ENCODE measurements at regions not wholly inside any gene's neighbourhood (a gene's known extent, or its start where the extent isn't known, plus 50 kb on each side); places are given as distances from the start of the nearest gene placed in this dataset.

GRCh38 chr7:26916779-26917320 is 52.5 kb upstream of the SKAP2 start:
- no peak for TF ChIP-seq CTCF (IDR thresholded peaks at IDR 0.05)
- no peak for TF ChIP-seq POLR2A (IDR thresholded peaks at IDR 0.05)

All from uterus (tissue), 2 donors.